WTC11 (cell line): ENCODE measurements at regions not wholly inside any gene's neighbourhood (a gene's known extent, or its start where the extent isn't known, plus 50 kb on each side); places are given as distances from the start of the nearest gene placed in this dataset.

ENCODE experiments used
- ATAC-seq: fragments of 200-7000 bp; cut with Tn5 transposase; 2 replicates; pipeline ENCODE4 v1.10.0; 2021; ENCODE audit warnings: mild to moderate bottlenecking, moderate library complexity
- CTCF ChIA-PET: fragments of 300-600 bp; sonication (Branson Sonifier 250); formaldehyde crosslinking; loops from one replicate; lab custom pipeline; 2021; ENCODE audit warnings: antibody characterized with exemption; lab: Charles Lee
- POLR2A ChIA-PET: fragments of 350-600 bp; sonication (Branson Sonifier 250); formaldehyde crosslinking; loops from one replicate; lab custom pipeline; 2021; ENCODE audit warnings: antibody characterized with exemption; lab: Charles Lee
- DNase-seq: peaks from one replicate; pipeline ENCODE4 v3.0.0; 2021; ENCODE audit warnings: low spot score
- H3K27ac Mint-ChIP-seq: 2 replicates; pipeline ENCODE4 v1.8.0; 2021; ENCODE audit warnings: mixed read lengths
- H3K27me3 Mint-ChIP-seq: 2 replicates; pipeline ENCODE4 v1.8.0; 2021; ENCODE audit warnings: low read depth, mild to moderate bottlenecking, moderate library complexity, mixed read lengths
- H3K36me3 Mint-ChIP-seq: 2 replicates; pipeline ENCODE4 v1.8.0; 2021; ENCODE audit warnings: mixed read lengths
- H3K4me1 Mint-ChIP-seq: 2 replicates; pipeline ENCODE4 v1.8.0; 2022; ENCODE audit warnings: mixed read lengths
- H3K4me3 Mint-ChIP-seq: 2 replicates; pipeline ENCODE4 v1.8.0; 2021; ENCODE audit warnings: mild to moderate bottlenecking, moderate library complexity, mixed read lengths
- H3K9me3 Mint-ChIP-seq: 2 replicates; pipeline ENCODE4 v1.8.0; 2021; ENCODE audit warnings: mixed read lengths
- ARID4B ChIP-seq: sonication (generic); formaldehyde crosslinking; IDR thresholded peaks from 2 replicates; pipeline ENCODE4 v1.8.0; 2023; ENCODE audit warnings: missing genetic modification reagents, mild to moderate bottlenecking, borderline replicate concordance
- CBFB ChIP-seq: sonication (generic); formaldehyde crosslinking; IDR thresholded peaks from 2 replicates; pipeline ENCODE4 v1.8.1; 2022; ENCODE audit warnings: mild to moderate bottlenecking, low read depth, missing genetic modification reagents
- E2F1 ChIP-seq: sonication (generic); formaldehyde crosslinking; IDR thresholded peaks from 2 replicates; pipeline ENCODE4 v1.8.0; 2022; ENCODE audit warnings: mild to moderate bottlenecking, missing genetic modification reagents
- E2F4 ChIP-seq: sonication (generic); formaldehyde crosslinking; IDR thresholded peaks from 2 replicates; pipeline ENCODE4 v1.8.1; 2022; ENCODE audit warnings: low read depth, mild to moderate bottlenecking, moderate library complexity, missing genetic modification reagents, borderline replicate concordance
- E2F5 ChIP-seq: sonication (generic); formaldehyde crosslinking; IDR thresholded peaks from 2 replicates; pipeline ENCODE4 v1.8.1; 2022; ENCODE audit warnings: mild to moderate bottlenecking, moderate library complexity, missing genetic modification reagents
- ETV6 ChIP-seq: sonication (generic); formaldehyde crosslinking; IDR thresholded peaks from 2 replicates; pipeline ENCODE4 v1.8.1; 2022; ENCODE audit warnings: mild to moderate bottlenecking, missing genetic modification reagents
- FOXP4 ChIP-seq: sonication (generic); formaldehyde crosslinking; IDR thresholded peaks from 2 replicates; pipeline ENCODE4 v1.8.0; 2022; ENCODE audit warnings: mild to moderate bottlenecking, missing genetic modification reagents
- GABPB1 ChIP-seq: sonication (generic); formaldehyde crosslinking; IDR thresholded peaks from 2 replicates; pipeline ENCODE4 v1.8.1; 2023; ENCODE audit warnings: mild to moderate bottlenecking, missing genetic modification reagents
- IRF1 ChIP-seq: sonication (generic); formaldehyde crosslinking; IDR thresholded peaks from 2 replicates; pipeline ENCODE4 v1.8.0; 2023; ENCODE audit warnings: missing genetic modification reagents
- JUN ChIP-seq: sonication (generic); formaldehyde crosslinking; IDR thresholded peaks from 2 replicates; pipeline ENCODE4 v1.8.0; 2023; ENCODE audit warnings: mild to moderate bottlenecking, missing genetic modification reagents
- MAX ChIP-seq: sonication (generic); formaldehyde crosslinking; IDR thresholded peaks from 2 replicates; pipeline ENCODE4 v1.8.0; 2022; ENCODE audit warnings: mild to moderate bottlenecking, missing genetic modification reagents
- MXD4 ChIP-seq: fragments of 250-450 bp; sonication (Bioruptor Pico); IDR thresholded peaks from 2 replicates; pipeline ENCODE4 v1.8.0; 2021; ENCODE audit warnings: mild to moderate bottlenecking, moderate library complexity, borderline replicate concordance
- NFE2L1 ChIP-seq: sonication (generic); formaldehyde crosslinking; IDR thresholded peaks from 2 replicates; pipeline ENCODE4 v1.8.1; 2023; ENCODE audit warnings: missing genetic modification reagents
- NR1H2 ChIP-seq: sonication (generic); formaldehyde crosslinking; IDR thresholded peaks from 2 replicates; pipeline ENCODE4 v1.9.0; 2021; ENCODE audit warnings: mild to moderate bottlenecking, moderate library complexity, missing genetic modification reagents
- RELA ChIP-seq: sonication (generic); formaldehyde crosslinking; IDR thresholded peaks from 2 replicates; pipeline ENCODE4 v1.8.1; 2022; ENCODE audit warnings: missing genetic modification reagents, mild to moderate bottlenecking, borderline replicate concordance
- SMAD3 ChIP-seq: sonication (generic); formaldehyde crosslinking; IDR thresholded peaks from 2 replicates; pipeline ENCODE4 v1.8.0; 2022; ENCODE audit warnings: missing genetic modification reagents, mild to moderate bottlenecking, borderline replicate concordance
- SP1 ChIP-seq: sonication (generic); formaldehyde crosslinking; conservative IDR thresholded peaks from 2 replicates; pipeline ENCODE4 v1.8.1; 2022; ENCODE audit warnings: missing genetic modification reagents
- ZNF423 ChIP-seq: fragments of 250-450 bp; sonication (Bioruptor Pico); IDR thresholded peaks from 2 replicates; pipeline ENCODE4 v2.1.2; 2022; ENCODE audit warnings: mild to moderate bottlenecking, moderate library complexity
- ZSCAN18 ChIP-seq: fragments of 250-450 bp; sonication (Bioruptor Pico); IDR thresholded peaks from 2 replicates; pipeline ENCODE4 v2.1.2; 2022; ENCODE audit warnings: mild to moderate bottlenecking, moderate library complexity

- TF ChIP-seq E2F4 (CRISPR knock-in tag) (no peak), IRF1 (no peak), GABPB1 (CRISPR knock-in tag) (no peak), E2F5 (CRISPR knock-in tag) (no peak)
Observed at GRCh38 chr4:148810461-148810860, 368.2 kb upstream of the NR3C2 start (continued).

- H3K27me3 Mint-ChIP-seq = no peaks in the 10 kb centered on the region
- POLR2A ChIA-PET = no interaction called here
- TF ChIP-seq ARID4B (CRISPR knock-in tag) (no peak), NFE2L1 (CRISPR knock-in tag) (no peak), ETV6 (CRISPR knock-in tag) (no peak), MAX (CRISPR knock-in tag) (no peak), FOXP4 (no peak), JUN (no peak), SP1 (CRISPR knock-in tag) (no peak), CBFB (no peak), E2F1 (CRISPR knock-in tag) (no peak), ZSCAN18 (CRISPR knock-in tag) (no peak), RELA (CRISPR knock-in tag) (no peak), NR1H2 (CRISPR knock-in tag) (no peak), E2F5 (CRISPR knock-in tag) (no peak), MXD4 (CRISPR knock-in tag) (no peak), ZNF423 (CRISPR knock-in tag) (no peak), IRF1 (no peak), SMAD3 (CRISPR knock-in tag) (no peak)
- TF ChIP-seq, all 79 proteins: peak for 0
- ATAC-seq = no peak
- H3K4me3 Mint-ChIP-seq = no peak overlapping the region
- H3K27ac Mint-ChIP-seq = no peak overlapping the region
- CTCF ChIA-PET = no interaction called here
- H3K4me1 Mint-ChIP-seq = no peaks in the 10 kb centered on the region
- peaks cover 10% of the 10 kb centered on the region for H3K36me3 Mint-ChIP-seq
- no peak for DNase-seq
- peaks cover 21% of the 10 kb centered on the region for H3K9me3 Mint-ChIP-seq
Observed at GRCh38 chr4:148808416-148808815, 366.2 kb upstream of the NR3C2 start.
